ENCODE measurements at regions not wholly inside any gene's neighbourhood (a gene's known extent, or its start where the extent isn't known, plus 50 kb on each side); places are given as distances from the start of the nearest gene placed in this dataset.
"Not testable (repeated sequence)": the region's sequence is repeated elsewhere in the genome, so short reads cannot be mapped to it uniquely, and the experiment has no call there.

- DNase-seq: no peak
Observed at GRCh38 chr9:124084087-124084486, 72.5 kb downstream of the LHX2 start.

DNA sequence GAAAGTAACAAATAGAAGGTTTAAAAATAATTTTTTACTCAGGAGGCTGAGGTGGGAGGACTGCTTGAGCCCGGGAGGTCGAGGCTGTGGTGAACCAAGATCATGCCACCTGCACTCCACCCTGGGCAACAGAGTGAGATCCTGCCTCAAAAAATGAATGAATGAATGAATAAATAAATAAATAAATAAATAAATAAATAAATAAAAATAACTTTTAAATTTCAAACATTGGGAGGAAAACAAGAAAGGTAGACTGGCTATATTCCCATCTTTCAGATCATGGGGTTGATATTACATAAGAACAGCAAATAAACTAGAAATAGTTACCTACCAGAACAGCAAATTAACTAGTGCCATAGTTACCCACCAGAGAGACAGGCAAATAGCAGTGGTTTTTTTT, 75.7 kb downstream of the LHX2 start:
- no peak for DNase-seq

GRCh38 chr9:124088476-124088837, 76.9 kb downstream of the LHX2 start:
- DNase-seq: no peak

DNA sequence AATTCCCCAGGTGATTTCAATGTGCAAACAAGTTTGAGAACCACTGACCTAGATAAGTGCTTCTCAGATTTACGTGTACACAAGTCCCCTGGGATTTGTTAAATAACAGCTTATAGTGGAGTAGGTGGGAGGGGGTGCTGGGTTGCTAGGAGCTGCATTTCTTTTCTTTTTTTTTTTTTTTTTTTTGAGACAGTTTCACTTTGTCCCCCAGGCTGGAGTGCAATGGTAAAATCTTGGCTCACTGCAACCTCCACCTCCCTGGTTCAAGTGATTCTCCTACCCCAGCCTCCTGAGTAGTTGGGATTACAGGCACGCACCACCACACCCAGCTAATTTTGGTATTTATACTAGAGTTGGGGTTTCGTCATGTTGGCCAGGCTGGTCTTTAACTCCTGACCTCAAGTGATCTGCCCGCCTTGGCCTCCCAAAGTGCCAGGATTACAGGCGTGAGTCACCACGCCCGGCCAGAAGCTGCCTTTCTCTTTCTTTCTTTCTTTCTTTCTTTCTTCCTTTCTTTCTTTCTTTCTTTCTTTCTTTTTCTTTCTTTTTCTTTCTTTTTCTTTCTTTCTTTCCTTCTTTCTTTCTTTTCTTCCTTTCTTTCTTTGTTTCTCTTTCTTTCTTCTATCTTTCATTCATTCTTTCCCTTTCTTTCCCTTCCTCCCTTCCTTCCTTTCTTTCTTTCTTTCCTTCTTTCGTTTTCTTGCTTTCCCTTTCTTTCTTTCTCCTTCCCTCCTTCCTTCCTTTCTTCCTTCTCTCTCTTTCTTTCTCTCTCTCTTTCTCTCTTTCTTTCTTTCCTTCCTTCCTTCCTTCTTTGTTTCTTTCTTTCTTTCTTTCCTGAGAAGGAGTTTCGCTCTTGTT, 78.3 kb downstream of the LHX2 start:
- not testable (repeated sequence) for DNase-seq

DNA sequence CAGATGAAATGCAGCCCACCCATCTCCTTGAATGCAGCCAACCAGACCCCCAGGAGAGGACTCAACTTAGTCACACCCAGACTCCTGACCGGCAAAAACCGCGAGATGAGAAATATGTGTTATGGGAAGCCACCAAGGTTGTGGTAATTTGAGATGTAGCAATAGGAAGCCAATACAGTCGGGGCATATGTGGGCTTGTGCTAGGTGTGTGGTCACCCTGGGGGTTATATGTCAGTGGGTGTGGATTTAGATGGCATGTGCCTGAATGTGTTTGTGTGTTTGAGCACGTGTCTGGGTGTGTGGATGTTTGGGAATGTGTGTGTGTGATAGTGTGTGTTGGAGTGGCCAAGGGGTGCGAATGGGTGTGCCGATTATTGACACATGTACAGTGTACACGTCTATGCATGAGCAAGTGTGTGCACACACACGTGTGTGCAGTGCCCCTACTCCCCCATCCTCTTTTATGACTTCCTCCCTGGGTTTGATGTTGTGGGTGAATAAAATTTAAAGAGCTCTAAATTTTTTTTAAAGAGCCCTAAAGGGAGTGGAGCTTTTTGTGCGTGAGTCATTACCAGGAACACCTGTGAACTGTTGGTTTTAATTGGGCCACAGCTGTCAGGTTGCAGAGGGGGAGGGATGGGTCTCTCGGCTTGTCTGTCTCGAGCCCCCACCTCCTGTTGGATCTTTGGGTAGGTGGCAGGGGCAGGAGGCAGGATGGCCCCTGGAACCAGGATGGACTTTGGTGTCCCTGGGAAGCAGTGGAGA, 86.8 kb downstream of the LHX2 start:
- DNase-seq: no peak

DNA sequence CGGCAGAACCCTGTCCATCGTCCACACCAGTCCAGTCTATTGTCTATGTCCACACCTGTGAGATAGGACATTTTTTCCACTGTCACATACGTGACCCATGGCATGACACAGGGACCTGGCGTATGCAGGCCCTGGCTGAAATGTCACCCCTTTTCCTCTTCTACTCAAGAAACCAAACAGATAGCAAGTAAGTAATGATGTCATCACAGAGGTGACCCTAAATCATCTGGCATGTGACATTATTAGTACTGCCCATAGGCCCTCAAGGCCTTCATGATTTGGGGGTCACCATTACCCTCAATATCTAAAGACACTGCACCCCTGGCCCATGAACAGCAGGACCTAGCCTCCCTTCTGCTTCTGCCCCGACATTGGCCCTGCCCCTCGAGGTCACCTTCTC, 88.3 kb downstream of the LHX2 start:
- no peak for DNase-seq

- DNase-seq: no peak
Observed at GRCh38 chr9:124101215-124101968, 89.8 kb downstream of the LHX2 start.

DNA sequence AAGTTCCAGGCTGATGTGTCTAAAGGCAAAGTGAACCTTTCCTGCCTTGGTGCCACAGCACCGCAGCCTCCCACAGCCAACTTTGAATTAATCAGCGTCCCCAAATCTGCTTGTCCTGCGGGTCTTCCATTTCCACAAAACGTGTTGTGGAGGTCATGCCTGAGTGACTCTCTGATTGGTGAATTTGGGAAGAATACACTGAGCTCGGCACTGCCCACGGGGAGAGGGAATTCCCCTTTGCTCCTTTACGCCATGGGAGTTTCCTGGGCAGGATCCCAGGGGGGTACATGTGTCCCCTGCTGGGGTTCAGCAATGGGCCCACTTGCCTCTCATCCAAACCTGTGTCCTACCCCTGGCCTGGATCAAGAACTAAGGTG, 90.4 kb downstream of the LHX2 start:
- DNase-seq: no peak

- no peak for DNase-seq
Observed at GRCh38 chr9:124102363-124102762, 90.8 kb downstream of the LHX2 start.

- no peak for DNase-seq
Observed at GRCh38 chr9:124105266-124105665, 93.7 kb downstream of the LHX2 start.

DNA sequence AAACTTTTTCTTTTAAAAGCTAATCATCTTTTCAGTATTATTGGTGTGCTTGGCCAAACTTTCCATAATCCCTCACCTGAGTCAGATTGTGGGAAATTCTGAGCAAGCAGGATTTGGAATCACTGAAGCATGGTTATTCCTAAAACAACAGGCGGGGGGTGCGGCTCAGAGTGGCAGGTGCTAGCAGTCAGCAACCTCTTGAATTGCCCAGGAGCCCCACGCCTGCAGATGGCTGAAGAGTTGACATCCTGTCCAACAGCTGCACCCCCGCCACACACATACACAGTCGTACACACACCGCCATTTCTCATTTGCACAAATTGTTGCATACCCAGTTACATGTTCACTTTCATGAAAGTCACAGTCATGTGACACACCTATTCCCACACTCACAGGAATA, 96.6 kb downstream of the LHX2 start:
- DNase-seq: no peak

GRCh38 chr9:124110307-124110915, 98.8 kb downstream of the LHX2 start:
- no peak for DNase-seq

GRCh38 chr9:124116683-124117363, 105.3 kb downstream of the LHX2 start:
- no peak for DNase-seq

GRCh38 chr9:124118894-124119293, 107.3 kb downstream of the LHX2 start:
- no peak for DNase-seq

- DNase-seq: no peak
Observed at GRCh38 chr9:124120272-124120671, 108.7 kb downstream of the LHX2 start.

- no peak for DNase-seq
Observed at GRCh38 chr9:124121725-124122124, 110.2 kb downstream of the LHX2 start.

GRCh38 chr9:124122321-124122720, 110.8 kb downstream of the LHX2 start:
- DNase-seq: no peak

DNA sequence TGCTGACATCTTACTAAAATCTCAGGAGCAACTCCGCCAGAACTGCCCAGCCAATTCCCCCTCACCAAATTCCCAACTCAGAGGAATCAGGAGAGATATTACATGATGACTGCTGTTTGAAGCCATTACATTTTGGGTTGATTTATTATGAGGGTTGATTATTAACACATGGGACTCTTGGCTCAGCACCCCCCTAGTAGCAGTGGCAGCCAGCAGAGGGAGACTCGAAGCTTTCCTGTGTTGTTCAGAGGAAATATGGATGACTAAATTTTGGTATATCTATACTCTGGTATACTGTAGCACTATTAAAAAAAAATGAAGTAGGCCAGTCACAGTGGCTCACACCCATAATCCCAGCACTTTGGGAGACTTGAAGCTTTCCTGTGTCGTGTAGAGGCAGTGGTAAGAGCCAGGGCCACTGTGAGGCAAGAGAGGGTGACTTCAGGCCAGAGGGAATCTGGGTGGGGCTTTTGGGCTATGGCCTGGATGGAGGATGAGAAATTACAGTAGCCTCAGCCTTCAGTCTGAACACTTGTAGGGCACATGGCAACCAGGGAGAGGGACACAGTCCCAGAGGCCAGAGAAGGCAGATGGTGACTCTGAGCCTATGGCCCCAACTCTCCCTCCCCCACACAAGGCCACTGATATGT, 111.4 kb downstream of the LHX2 start:
- DNase-seq: no peak

DNA sequence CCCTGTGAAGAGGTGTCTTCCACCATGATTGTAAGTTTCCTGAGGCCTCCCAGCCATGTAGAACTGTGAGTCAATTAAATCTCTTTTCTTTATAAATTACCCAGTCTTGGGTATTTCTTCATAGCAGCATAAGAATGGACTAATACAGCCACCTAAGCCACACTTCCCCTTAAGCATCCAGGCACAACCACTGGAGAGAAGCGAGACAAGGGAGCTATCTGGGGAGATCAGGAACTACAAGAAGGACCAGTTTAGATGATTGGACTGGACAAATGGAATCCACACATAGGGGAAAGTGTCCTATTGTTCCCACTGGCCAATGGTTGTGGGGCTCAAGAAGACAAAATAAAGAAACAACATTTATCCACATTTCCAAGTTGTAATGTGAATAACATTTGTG, 112.1 kb downstream of the LHX2 start:
- DNase-seq: not testable (repeated sequence)

GRCh38 chr9:124124729-124125650, 113.4 kb downstream of the LHX2 start:
- DNase-seq: no peak

DNA sequence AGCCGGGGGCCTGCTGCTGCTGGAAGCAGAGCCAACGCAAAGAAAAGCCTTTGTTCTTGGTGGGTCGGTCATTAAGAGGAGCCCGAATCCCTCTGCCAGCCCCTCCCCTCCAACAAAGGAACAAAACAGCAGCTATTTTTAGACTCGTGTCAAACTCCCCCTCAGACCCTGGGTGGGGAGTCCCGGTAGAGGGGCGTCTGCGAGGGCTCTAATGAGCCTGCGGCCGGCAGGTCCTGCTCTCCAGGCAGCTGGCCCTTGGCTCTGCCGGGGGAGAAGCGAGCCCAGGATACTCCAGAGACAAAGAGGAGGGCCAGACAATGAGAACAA, 114.0 kb downstream of the LHX2 start:
- DNase-seq: no peak
